Hepatocyte (in vitro differentiated cells): ENCODE measurements at regions not wholly inside any gene's neighbourhood (a gene's known extent, or its start where the extent isn't known, plus 50 kb on each side); places are given as distances from the start of the nearest gene placed in this dataset.

Experiments used
- DNase-seq: peaks from one replicate; pipeline ENCODE4 v3.0.0-alpha.2; 2016; ENCODE audit warnings: low spot score
- H2AFZ ChIP-seq: fragments of 200-600 bp; sonication (generic); 2 replicates; pipeline ENCODE4 v1.6.0; 2016; ENCODE audit warnings: antibody characterized with exemption, mild to moderate bottlenecking
- H3K27ac ChIP-seq: fragments of 200-600 bp; sonication (generic); 2 replicates; pipeline ENCODE4 v1.5.1; 2016; ENCODE audit warnings: mild to moderate bottlenecking
- H3K27me3 ChIP-seq: fragments of 200-600 bp; sonication (generic); 2 replicates; pipeline ENCODE4 v1.6.1; 2016
- H3K36me3 ChIP-seq: fragments of 200-600 bp; sonication (generic); replicated peaks from 2 replicates; pipeline ENCODE4 v1.5.1; 2016; ENCODE audit warnings: low read depth; ENCODE audit not compliant: insufficient read depth
- H3K4me1 ChIP-seq: fragments of 200-600 bp; sonication (generic); 2 replicates; pipeline ENCODE4 v1.5.1; 2016; ENCODE audit warnings: mild to moderate bottlenecking, moderate library complexity; ENCODE audit not compliant: insufficient read depth
- H3K4me2 ChIP-seq: fragments of 200-600 bp; sonication (generic); 2 replicates; pipeline ENCODE4 v1.6.0; 2016
- H3K4me3 ChIP-seq: fragments of 200-600 bp; sonication (generic); 2 replicates; pipeline ENCODE4 v1.5.1; 2016; ENCODE audit warnings: mild to moderate bottlenecking
- H3K79me2 ChIP-seq: fragments of 200-600 bp; sonication (generic); 2 replicates; pipeline ENCODE4 v1.6.0; 2017; ENCODE audit warnings: mild to moderate bottlenecking
- H3K9me2 ChIP-seq: fragments of 200-600 bp; sonication (generic); replicated peaks from 2 replicates; pipeline ENCODE4 v1.6.0; 2017; ENCODE audit warnings: mild to moderate bottlenecking; ENCODE audit not compliant: insufficient read depth
- H3K9me3 ChIP-seq: fragments of 200-600 bp; sonication (generic); 2 replicates; pipeline ENCODE4 v1.5.1; 2016; ENCODE audit warnings: low read depth, mild to moderate bottlenecking
- H4K20me1 ChIP-seq: fragments of 200-600 bp; sonication (generic); 2 replicates; pipeline ENCODE4 v1.6.0; 2016; ENCODE audit warnings: mild to moderate bottlenecking; ENCODE audit not compliant: insufficient read depth, poor library complexity, severe bottlenecking
- CTCF ChIP-seq: fragments of 200-600 bp; sonication (generic); IDR thresholded peaks from 2 replicates; pipeline ENCODE4 v1.5.1; 2016; ENCODE audit warnings: antibody characterized with exemption, mild to moderate bottlenecking; ENCODE audit not compliant: poor library complexity
- EZH2 ChIP-seq: fragments of 200-600 bp; sonication (generic); IDR thresholded peaks from 2 replicates; pipeline ENCODE4 v1.6.1; 2016; ENCODE audit warnings: antibody characterized with exemption, mild to moderate bottlenecking, borderline replicate concordance
- EZH2phosphoT487 ChIP-seq: fragments of 200-600 bp; sonication (generic); IDR thresholded peaks from one replicate; pipeline ENCODE4 v1.6.1; 2018; ENCODE audit warnings: antibody characterized with exemption, mild to moderate bottlenecking, low read depth, moderate library complexity; ENCODE audit not compliant: unreplicated experiment, severe bottlenecking
- WGBS: methylation state at CpG from one replicate; pipeline ENCODE4 v1.1.6; 2016; ENCODE audit warnings: low lambda C conversion rate; ENCODE audit errors: missing lambda C conversion rate; 5-methylcytosine and 5-hydroxymethylcytosine counted together

GRCh38 chr2:239574054-239574433 is 173.2 kb upstream of the HDAC4 start:
- H3K9me2 ChIP-seq: no peaks in the 10 kb centered on the region
- H3K36me3 ChIP-seq: no peaks in the 10 kb centered on the region
- H4K20me1 ChIP-seq: no peaks in the 10 kb centered on the region
- H3K79me2 ChIP-seq: no peaks in the 10 kb centered on the region
- 86% methylated on average over 5 of the region's 5 CpGs for WGBS
- no peak overlapping the region for H2AFZ ChIP-seq
- peak overlapping the region; percentile 62 for H3K4me2 ChIP-seq
- TF ChIP-seq EZH2: no peak
- no peak for TF ChIP-seq EZH2phosphoT487
- no peak for TF ChIP-seq CTCF
- no peak for DNase-seq
- no peaks in the 10 kb centered on the region for H3K27me3 ChIP-seq
- no peak overlapping the region for H3K4me3 ChIP-seq
- peak overlapping the region; percentile 15 for H3K27ac ChIP-seq
- H3K4me1 ChIP-seq: peaks cover 21% of the 10 kb centered on the region
- H3K9me3 ChIP-seq: no peaks in the 10 kb centered on the region

GRCh38 chr2:239570971-239571520 is 170.2 kb upstream of the HDAC4 start:
- Histone ChIP-seq H2AFZ (no peak overlapping the region), H3K27me3 (peaks cover 3% of the 10 kb centered on the region), H3K36me3 (no peaks in the 10 kb centered on the region), H3K4me3 (no peak overlapping the region), H3K4me1 (peaks cover 9% of the 10 kb centered on the region), H3K79me2 (no peaks in the 10 kb centered on the region), H3K9me2 (no peaks in the 10 kb centered on the region), H3K27ac (no peak overlapping the region), H4K20me1 (no peaks in the 10 kb centered on the region), H3K4me2 (no peak overlapping the region), H3K9me3 (no peaks in the 10 kb centered on the region)
- no peak for DNase-seq
- no peak for TF ChIP-seq EZH2
- no peak for TF ChIP-seq EZH2phosphoT487
- no peak for TF ChIP-seq CTCF
- WGBS: 70% methylated on average over 6 of the region's 6 CpGs

GRCh38 chr2:239570216-239570925 is 169.6 kb upstream of the HDAC4 start:
- no peak overlapping the region for H3K4me2 ChIP-seq
- 92% methylated on average over 15 of the region's 15 CpGs for WGBS
- H3K27ac ChIP-seq: no peak overlapping the region
- no peaks in the 10 kb centered on the region for H3K9me3 ChIP-seq
- H3K9me2 ChIP-seq: no peaks in the 10 kb centered on the region
- peaks cover 3% of the 10 kb centered on the region for H3K27me3 ChIP-seq
- H3K79me2 ChIP-seq: no peaks in the 10 kb centered on the region
- no peak for TF ChIP-seq CTCF
- TF ChIP-seq EZH2: no peak
- H3K36me3 ChIP-seq: no peaks in the 10 kb centered on the region
- H2AFZ ChIP-seq: no peak overlapping the region
- H3K4me3 ChIP-seq: no peak overlapping the region
- no peak for DNase-seq
- no peaks in the 10 kb centered on the region for H4K20me1 ChIP-seq
- peaks cover 9% of the 10 kb centered on the region for H3K4me1 ChIP-seq
